Esophagus mucosa (tissue), 1 donor: ENCODE measurements at regions not wholly inside any gene's neighbourhood (a gene's known extent, or its start where the extent isn't known, plus 50 kb on each side); places are given as distances from the start of the nearest gene placed in this dataset.
"Not testable (repeated sequence)": the region's sequence is repeated elsewhere in the genome, so short reads cannot be mapped to it uniquely, and the experiment has no call there.

ENCODE experiments used
- ATAC-seq: fragments of 200-7000 bp; cut with Tn5 transposase; one replicate; pipeline ENCODE4 v1.9.1; 2020
- donor health status: DM: yes; HTN: yes; CAD: no.

- ATAC-seq: not testable (repeated sequence)
Observed at GRCh38 chr7:155397758-155398714, 59.9 kb upstream of the EN2 start.

GRCh38 chr7:155398944-155399343, 59.0 kb upstream of the EN2 start:
- no peak for ATAC-seq

GRCh38 chr7:155399577-155399976, 58.4 kb upstream of the EN2 start:
- no peak for ATAC-seq

DNA sequence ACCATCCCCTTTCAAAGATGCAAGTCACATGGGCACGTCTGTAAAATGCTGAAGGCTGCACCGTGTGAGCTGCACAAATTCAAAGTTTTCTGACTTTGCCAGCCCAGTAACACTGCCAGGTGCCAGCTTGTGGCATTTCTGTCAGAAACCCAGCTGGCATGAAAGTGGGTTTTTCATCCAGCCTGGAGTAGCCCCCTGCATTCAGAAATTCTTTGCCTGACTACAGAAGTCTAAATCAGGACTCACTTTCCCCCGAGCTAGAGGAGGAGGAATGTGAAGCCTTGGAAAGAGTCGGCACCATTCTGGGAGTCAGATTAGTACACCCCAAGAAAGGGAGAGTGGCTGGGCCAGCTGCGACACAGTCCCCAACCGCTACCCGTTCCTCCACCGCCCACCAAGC, 56.7 kb upstream of the EN2 start:
- ATAC-seq: no peak

DNA sequence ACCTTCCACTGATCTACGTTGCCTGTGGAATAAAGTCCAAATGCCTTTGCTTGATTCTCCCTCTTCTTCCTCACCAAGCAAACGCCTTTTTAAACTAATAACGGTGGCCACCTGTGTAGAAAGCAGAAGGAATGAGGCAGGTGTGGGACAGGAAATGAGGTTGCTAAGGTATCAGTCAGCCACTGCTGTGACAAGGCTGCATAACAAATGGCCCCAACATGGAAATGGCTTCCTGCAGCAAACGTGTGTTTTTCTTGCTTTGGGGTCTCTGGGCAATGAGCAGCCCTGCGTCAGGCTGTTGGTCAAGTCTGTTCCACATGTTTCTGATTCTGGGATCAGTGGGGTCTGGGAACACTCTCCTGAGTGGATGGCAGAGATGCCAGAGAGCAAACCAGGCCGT, 56.0 kb upstream of the EN2 start:
- ATAC-seq: no peak

DNA sequence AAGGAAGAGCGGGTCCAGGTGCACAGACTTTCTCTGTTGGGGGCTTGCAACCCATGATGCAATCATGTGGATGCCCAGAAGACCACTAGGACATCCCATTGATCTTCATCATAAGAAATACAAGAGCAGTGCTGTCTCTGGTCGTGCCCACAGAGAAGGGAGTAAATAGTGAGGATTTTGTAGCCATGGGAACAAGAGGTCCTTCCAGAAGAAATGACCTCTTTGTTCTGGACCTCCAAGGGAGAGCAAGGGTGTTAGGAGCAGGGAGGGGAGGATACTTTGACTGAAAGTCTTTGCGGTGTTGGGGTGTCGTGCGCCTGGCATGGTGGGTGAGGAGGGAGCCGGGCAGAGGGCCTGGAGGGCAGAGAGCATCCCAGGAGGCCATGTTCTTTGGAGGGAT, 55.0 kb upstream of the EN2 start:
- no peak for ATAC-seq

DNA sequence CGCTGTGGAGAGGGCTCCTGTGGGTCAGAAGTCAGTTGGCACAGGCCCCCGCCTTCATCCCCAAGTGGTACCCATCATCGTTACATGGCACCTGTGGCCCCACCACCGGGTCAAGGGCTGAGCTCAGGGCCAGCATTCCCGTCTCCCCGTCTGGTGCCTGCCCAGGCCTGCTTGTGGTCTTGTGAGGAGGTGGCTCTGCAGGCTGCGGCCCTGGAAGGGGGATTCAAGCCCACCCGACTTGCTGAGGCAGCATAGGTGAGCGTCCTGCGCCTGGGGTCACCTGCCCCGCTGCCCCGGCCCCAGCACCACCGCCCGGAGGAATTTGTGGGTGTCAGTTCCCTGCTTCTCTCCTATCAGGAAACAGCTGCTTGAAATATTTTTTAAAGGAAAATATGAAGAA, 53.0 kb upstream of the EN2 start:
- no peak for ATAC-seq

GRCh38 chr7:155405399-155406318, 52.3 kb upstream of the EN2 start:
- ATAC-seq: no peak

DNA sequence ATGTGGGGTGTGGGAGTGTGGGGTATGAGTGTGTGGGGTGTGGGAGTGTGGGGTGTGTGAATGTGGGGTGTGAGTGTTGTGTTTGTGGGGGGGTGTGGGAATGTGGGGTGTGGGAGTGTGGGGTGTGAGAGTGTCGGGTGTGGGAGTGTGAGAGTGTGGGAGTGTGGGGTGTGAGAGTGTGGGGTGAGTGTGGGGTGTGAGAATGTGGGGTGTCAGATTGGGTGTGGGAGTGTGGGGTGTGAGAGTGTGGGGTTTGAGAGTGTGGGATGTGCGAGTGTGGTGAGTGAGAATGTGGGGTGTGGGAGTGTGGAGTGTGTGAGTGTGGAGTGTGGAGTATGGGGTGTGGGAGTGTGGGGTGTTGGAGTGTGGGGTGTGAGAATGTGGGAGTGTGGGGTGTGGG, 50.1 kb upstream of the EN2 start:
- no peak for ATAC-seq
